GM19328 (cell line): ENCODE measurements at regions not wholly inside any gene's neighbourhood (a gene's known extent, or its start where the extent isn't known, plus 50 kb on each side); places are given as distances from the start of the nearest gene placed in this dataset.

Source experiments
- ATAC-seq: cut with Tn5 transposase; IDR thresholded peaks from one replicate; pipeline ENCODE4 v1.9.1; 2021; ENCODE audit warnings: mild to moderate bottlenecking, moderate library complexity; ENCODE audit not compliant: unreplicated experiment

DNA sequence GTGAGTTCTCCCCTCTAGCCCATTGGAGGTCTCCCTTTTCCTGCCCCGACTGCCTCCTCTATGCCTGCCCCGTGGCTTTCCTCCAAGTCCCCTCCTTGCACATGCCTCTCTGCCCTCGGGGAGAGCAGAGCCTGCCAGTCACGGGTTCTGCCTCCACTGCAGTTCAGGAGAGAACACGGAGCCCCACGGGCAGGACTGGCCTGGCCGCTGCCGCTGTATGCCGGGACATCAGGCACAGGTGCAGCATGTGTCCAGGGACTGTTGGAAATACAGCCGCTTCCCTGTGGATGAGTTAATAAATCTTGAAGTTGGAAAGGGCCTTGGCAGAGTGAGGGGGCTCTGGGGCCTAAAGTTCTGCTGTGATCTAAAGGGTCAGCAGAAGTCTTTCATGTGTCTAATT lies 676.6 kb downstream of the MATN1 start:
- ATAC-seq: no peak

DNA sequence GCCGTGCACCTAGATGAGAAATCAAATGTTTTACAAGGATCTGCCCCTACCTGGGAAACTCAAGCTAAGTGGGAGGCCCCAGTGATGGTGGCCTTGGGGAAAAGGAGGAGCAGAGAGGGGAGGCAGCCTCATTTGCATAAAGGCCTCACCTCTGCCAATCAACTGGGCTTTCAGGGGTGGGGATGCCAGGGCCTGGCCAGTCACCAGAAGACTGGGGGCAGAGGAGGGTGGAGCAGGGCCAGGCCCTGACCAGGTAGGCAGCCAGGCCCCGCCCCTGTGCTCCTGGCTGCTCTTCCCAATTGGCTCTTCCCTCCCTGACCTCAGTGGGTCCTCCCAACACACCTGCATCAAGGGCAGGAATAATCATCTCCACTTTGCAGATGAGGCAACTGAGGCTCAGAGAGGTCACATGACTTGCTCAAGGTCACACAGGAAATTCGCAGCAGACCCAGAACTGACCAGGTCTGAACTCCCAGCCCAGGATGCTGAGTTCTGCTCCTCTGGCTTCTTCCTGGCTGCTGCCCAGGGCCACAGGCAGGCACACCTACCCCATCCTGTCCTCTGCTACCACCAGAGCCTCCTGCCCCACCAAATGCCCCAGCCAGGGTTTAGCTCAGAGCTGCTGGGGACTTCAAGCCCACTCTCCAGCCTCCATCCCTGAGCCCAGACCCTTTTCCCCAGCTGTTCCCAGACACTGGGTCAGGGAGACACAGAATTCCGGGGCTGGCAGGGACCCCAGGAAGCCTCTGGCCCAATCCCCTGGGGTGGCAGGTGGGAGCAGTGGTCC lies 677.9 kb downstream of the MATN1 start:
- no peak for ATAC-seq

DNA sequence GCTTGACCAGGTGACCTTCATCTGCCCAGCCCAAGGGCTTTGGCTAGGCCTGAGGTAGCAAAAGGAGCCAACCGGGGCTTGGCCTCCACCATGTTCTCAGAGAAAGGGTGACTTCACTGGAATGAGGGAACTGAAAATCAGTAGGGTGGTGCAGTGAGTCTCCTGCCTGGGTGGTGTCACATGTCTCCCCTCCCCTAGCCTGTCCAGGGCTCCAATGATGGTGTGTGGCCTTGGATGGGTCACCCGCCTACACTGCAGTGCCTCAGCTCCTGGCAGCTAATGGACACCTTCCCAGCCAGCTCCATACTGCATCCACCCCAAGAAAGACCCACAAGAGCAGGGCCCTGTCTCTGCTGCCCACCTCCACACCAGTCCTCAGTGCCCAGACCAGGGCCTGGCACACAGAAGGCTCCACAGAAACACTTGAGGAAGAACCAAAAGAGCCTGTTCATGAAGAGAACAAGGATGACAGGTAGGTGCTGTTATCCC lies 678.7 kb downstream of the MATN1 start:
- ATAC-seq: no peak

DNA sequence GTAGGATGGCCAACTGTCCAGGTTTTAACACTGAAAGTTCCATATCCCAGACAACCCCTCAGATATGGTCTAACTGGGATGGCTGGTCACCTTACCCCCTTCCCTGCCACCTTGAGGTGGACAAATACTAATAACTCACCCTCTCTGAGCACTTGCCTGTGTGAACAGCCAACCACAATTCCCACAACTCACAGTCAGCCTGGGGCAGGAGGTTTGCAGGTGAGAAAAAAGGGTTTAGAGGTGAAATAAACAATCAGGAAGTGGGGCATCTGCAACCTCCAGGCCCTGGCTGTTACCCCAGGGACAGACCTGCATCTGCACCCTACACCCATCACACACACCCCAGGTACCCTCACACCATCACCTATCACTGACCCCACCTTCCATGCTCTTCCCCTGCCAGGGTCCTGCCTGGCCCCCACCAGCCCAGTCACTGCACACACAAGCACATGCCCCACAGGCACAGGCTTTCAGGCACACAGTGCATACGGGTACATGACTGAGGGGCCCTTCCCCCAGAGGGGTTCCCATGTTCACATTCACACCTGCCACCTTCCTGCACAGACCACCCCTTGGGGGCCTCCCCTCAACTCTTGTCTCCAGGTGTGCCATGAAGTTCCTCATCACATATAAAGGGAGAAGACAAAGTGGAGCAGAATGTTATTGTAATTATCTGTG lies 679.5 kb downstream of the MATN1 start:
- no peak for ATAC-seq

DNA sequence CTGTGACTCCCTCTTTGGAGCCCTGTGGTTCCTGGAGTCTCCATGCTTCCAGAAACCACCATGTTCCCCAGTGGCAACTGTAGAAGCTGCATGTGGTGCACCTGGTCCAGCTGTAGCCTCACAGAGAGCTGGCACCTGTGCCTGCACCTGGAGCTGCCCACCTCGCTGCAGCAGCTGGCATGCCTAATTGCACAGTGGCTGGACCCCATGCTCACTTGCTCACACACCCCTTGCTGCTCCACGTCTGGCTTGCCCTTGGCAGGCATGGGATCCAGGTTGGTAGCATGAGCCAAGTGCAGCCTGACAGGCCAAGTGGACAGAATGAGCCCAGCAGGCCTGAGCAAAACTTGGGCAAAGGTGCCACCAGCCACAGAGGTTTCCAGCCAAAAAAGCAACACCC lies 680.1 kb downstream of the MATN1 start:
- ATAC-seq: no peak

DNA sequence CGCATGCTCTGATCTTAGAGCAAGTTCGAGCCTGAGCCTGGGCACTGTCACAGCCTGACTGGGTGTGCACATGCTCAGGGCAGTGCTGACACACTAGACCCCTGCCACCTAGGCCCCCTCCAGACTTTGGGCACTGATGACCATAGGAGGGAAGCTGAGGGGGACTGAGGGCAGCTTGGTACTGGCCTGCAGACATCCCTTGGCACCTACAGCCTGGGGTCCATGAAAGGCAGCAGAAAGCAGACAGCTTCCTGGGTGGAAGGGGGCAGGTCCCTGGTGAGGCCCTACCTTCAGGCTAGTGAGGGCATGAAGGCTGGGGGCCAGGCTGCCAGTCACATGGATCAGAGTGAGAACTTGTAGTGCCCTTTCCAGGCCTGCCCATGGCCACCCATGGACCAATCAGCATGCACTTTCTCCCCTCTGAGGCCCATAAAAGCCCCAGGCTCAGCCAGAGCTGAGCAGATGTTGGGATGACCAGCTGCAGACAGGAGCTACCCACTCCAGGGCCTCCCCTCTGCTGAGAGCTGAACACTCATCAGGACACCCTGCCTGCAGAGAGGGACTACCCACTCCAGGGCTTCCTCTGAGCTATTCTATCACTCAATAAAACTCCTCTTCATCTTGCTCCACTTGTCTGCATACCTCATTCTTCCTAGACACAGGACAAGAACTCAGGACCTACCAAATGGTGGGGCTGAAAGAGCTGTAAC lies 680.8 kb downstream of the MATN1 start:
- ATAC-seq: no peak

DNA sequence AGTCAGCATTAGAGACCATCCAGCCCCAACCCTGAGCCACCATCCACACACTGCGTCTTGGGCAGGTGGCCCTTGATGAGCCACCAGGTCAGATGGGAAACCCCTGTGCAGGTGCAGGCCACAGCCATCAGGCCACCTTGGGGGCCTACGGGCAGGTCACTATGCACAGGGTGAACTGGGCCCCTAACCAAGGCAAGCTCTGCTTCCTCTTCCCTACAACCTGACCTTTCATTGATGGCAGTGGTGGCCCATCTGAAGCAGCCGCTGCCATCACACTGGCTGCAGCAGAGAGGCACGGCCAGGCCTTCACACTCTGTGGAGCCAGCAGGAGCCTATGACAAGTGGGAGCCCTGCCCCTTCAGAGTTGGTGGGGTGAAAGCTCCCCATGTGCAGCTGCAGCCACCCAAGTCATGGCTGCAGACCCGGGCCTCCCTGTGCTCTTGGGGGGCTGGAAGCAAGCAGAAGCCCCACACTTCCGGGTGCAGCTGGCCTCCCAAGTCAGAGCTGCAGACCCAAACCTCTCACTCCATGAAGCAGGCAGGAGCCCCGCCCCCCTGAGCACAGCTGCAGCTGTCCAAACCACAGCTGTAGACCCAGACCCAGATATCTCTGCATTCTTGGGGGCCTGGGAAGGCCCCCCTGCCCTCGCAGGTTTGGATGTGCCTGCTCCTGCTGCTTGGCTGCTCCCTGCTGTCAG lies 681.5 kb downstream of the MATN1 start:
- ATAC-seq: no peak

DNA sequence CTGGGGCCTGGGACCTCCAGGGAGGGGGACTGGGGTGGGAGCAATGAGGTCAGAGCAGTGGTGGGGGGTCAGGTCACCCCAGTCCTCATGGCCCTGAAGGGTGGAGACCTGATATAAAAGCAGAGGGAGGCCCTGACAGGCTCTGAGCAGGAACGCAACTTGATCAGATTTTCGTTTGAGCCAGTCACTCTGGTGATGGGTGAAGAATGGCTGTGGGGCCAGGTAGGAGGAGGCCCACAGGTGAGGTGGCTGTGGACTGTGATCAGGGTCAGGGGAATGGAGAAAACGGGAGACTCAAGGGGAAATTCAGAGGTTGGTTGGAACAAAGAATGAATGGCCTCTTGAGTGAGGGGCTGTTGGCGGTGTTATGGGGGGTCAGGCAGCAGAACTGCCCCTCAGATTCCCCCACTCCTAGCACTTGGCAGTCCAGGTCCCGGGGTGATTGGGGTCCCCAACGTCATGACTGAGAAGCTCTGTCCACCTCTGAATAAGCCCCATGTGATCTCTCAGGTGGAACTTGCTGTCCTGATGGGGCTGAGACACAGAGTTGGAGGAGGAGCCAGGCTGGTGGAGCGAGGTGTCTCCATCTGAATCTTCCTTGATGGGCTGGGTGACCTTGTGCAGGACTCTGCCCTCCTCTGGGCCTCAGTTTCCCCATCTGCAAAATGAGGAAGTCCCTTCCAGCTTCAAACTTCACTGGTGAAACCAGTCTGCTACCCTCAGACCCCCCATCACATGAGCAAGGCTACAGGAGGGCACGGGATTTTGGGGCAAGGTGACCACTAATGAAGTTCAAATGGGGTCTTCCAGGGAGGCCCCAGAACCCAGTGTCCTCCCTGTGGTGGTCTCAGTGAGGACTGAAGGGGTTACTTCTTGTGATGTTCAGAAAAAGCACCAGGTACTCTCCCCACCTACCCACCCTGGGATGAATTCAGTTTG lies 683.0 kb downstream of the MATN1 start:
- no peak for ATAC-seq

DNA sequence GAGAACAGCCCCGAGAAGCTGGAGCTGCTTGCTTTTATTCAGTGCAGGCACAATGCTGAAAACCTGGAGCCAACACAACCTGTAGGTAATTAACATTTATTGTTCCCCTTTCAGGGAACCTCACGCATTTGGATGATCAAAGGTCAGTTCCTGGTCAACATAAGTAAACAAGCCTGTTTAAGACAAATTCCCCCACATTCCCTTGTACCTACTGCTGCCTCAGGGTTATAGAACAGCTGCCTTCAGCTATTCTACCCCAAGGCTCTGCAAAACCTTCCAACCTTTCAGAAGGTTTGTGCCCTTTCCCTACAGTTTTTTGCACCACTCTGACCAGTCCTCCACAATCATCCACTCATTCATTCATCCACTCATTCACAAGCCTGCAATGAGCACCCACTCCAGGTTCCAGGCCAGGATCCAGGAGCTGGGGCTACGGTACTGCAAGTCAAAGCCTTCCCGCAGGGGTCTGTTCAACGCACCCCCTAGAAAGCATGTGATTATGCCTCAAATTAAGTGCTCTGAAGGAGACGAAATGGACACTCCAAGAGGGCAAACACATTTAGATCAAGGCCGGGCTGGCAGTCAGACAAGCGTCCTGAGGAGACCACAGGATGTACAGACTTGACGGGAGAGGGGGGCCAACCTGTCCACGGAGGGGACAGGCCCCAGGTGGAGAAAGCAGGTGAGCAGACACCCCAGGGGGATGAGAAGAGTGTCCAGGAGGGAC lies 683.9 kb downstream of the MATN1 start:
- ATAC-seq: no peak

DNA sequence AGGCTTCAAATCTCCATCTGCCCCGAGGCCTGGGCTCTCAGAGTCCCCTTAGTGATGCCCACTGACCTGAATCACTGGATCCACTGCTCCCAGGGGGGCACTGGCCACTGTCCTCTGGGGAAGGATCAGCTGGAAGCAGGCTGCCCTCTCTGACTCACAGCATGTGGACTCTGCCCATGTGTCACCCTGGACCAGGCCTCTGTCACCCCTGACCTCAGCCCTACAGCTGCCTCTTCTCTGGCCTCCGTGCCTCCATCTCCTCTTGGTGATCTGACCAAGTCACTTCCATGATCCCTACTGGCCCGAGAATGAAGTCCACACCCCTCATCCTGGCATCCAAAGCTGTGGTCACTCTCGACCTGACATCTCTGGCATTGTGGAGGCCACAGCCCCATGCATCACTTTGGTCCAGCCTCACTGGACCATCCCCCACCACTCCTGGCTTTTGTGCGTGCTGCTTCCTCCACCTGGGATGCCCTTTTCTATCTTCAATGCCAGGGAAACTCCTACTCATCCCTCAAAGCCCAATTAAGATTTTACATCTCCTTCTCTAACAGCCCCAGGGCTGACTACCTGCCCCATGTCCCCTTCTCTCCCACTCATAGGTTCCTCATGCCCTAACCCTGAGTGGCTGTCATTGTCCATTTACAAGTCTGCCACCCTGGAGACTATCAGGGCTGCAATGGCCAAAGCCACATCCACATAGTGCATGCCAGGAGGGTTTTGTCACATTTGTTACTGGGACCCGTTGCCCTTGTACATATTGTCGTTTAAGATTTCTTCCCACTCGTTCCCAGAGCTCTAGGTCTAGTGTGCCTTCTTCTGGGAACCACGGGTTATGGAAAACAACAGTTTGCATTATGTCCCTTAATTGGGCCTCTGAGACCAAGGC lies 685.0 kb downstream of the MATN1 start:
- ATAC-seq: no peak

DNA sequence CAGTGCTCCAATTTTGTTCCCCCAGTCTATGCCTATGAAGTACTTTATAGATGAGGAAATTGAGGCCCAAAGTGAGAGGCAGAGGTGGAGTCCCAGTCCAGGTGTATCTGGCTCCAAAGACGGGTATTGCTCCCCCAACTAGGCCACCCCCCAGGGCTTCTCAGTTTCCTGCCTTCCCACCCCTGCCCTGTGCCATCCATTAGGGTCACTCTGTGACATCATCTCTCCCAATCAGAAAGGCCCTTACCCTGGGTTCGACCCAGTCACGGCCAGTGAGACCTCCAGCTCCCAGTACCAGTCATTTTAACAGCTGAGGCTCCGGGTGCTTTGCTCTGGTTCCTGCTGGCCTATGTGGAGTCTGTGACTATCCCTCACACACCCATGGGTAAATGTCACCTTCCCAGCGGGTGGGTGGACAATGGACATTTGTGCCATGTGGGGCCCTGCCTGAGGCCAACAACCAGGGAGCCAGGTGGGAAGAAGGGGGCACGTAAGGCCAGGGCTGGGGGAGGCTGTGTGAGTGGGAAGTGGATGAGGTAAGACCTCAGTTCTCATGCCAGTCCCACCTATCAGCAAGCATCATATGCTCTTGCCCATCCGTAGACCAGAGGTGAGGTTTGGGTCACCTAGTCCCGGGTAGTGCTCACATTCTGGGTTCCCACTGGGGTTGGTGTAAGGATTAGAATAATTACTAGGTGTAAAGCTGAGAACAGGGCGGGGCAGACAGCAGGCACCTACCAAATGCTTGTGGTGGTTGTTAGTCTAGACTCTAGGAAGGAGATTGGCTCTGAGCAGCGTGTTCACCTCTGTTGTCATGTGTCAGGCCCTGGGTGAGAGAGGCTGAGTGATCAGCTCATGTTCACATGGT lies 685.9 kb downstream of the MATN1 start:
- ATAC-seq: no peak

DNA sequence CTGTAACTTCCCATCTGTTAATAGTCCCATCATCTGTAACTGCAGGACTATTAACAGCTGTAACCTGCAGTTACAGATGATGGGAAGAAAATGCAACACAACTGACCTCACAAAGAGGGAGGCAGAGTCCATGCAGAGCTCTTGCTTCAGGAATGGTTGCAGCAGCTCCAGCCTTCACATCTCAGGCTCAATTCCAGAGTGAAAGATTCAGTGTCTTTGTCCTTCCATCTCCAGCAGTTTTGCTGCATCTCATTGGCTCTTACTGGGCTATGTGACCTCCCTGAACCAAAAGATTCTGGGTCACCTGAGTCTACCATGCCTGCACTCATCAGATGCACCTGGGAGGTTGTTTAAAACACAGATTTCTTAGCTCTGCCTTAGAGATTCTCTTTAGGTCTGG lies 686.7 kb downstream of the MATN1 start:
- no peak for ATAC-seq

DNA sequence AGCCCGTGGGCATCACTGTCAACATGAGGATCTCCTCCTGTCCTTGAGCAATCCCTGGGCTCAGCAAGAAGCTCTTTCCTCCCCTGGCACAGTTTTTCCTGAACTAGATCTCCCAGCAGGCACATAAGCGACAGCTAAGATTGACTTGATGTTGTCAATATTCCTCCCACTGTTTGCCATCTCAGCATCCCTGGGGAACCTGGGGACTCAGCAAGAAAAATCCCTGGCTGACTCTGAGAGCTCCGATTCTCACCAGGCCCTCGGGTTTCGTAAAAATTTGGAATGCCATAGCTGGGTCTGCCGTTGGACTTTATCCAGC lies 687.2 kb downstream of the MATN1 start:
- no peak for ATAC-seq

DNA sequence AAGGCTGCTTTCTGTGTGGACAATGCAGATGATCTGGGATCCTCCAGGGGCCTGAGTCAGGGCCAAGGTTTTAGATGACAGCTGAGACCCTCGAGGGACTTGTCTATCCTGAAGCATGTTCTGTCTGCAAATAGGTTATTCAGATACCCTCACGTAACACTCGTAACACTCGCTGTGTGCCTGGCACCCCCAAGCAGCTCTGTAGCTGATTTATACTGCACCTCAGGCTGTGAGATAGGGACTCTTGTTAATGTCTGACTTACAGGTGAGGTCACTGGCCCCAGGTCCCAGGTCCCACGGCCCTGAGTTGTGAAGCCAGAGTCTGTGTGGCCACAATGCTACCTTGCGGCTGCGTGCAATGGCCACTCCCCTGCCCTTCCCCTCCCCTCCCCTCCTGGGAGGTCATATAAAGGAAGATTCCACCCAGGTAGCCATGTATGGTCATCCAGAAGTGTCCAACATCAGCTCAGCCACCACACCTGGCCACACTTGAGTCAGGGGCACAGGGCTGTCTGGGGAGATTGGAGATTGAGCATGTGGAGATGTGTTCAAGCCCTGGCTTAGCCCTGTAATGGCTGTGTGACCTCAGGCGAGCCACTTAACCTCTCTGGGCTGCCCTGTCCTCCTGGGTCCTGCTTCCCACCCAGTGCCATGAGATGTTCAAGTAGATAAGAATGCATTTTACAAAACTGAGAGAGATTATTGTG lies 687.7 kb downstream of the MATN1 start:
- no peak for ATAC-seq

DNA sequence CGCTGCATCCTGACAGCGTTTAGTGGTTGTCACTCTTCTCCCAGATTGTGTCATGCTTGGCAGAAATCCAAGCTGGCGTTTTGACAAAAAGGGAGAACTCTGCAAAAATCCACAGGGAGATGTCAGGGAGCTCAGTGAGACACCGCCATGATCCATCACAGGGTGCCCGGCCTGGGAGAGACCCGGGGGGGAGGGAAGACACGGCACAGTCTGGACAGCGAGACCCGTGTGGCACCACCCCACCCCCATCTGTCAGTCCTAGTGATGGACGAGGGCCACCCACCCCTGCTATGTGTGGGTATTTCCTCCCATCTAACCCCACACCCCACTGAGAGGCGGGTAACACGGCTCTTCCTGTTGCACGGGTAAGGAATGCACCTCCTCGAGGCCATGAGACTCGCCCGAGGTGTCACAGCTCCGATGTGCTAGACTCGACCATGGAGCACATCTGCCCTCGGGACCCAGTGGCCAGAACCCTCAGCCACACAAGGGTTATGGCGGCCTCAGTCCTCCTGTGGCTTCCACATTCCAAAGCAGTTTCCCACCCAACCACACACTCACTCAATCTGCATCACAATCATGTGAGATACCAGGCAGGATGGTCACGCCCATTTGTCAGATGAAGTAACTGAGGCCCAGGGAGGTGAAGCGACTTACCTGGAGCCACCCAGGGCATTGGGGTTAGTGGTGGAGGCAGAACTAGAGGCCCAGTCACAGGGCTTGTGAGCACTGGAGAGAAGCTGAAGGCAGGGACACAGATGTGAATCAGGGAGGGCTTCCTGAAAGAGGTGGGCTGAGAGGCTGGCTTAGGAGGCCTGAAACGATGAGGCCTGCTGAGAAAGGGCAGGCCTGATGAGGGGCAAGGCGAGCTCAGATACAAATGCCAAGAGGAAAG lies 688.5 kb downstream of the MATN1 start:
- ATAC-seq: no peak

DNA sequence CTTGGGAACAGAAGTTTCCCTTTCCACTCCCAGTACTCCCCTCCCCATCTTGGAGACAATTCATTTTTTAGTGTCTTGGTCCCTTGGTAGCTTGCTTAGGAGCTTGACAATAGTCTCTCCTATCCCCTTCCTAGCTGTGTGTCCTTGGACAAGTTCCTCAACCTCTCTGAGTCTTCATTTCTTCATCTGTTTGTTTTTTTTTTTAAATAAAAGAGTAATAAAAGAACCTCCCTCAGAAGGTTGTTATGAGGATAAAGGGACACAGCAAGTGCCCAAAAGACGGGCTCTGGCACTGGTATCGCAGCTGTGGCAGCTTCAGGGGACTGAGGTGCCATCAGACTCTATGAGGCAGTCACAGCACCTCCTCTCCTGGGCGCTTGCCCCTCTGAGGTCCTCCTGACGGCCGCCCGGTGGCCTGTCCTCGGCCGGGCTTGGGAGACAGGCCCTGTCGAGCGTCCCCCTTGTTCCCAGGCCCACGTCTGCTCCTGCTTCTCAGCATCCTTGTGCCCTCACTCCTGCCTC lies 689.2 kb downstream of the MATN1 start:
- ATAC-seq: no peak
